Muscle layer of duodenum (tissue), 2 donors: ENCODE measurements at regions not wholly inside any gene's neighbourhood (a gene's known extent, or its start where the extent isn't known, plus 50 kb on each side); places are given as distances from the start of the nearest gene placed in this dataset.

Source experiments
- H3K27ac ChIP-seq: one replicate; pipeline ENCODE4 v1.7.0; 2013; ENCODE audit warnings: mild to moderate bottlenecking, low read length
- H3K27me3 ChIP-seq: one replicate; pipeline ENCODE4 v1.7.0; 2013; ENCODE audit warnings: low read depth, mild to moderate bottlenecking, control low read depth, low read length
- H3K36me3 ChIP-seq, 2 donors: one replicate each; pipeline ENCODE4 v1.7.0; 2013; ENCODE audit warnings: low read length in 2 of 2, control low read depth in 1 of 2, mild to moderate bottlenecking in 1 of 2; ENCODE audit not compliant: insufficient read depth in 2 of 2, control insufficient read depth in 1 of 2
- H3K4me1 ChIP-seq, 2 donors: one replicate each; pipeline ENCODE4 v1.7.0; 2013; ENCODE audit warnings: low read length in 2 of 2, mild to moderate bottlenecking in 2 of 2, control low read depth in 1 of 2, moderate library complexity in 1 of 2; ENCODE audit not compliant: insufficient read depth in 2 of 2, control insufficient read depth in 1 of 2
- H3K4me3 ChIP-seq, 2 donors: one replicate each; pipeline ENCODE4 v1.7.0; 2013; ENCODE audit warnings: low read length in 2 of 2, low read depth in 1 of 2, mild to moderate bottlenecking in 1 of 2
- H3K9me3 ChIP-seq, 2 donors: one replicate each; pipeline ENCODE4 v1.7.0; 2013; ENCODE audit warnings: low read length in 2 of 2, control low read depth in 1 of 2, mild to moderate bottlenecking in 1 of 2; ENCODE audit not compliant: control insufficient read depth in 1 of 2
- donor health status: healthy.

DNA sequence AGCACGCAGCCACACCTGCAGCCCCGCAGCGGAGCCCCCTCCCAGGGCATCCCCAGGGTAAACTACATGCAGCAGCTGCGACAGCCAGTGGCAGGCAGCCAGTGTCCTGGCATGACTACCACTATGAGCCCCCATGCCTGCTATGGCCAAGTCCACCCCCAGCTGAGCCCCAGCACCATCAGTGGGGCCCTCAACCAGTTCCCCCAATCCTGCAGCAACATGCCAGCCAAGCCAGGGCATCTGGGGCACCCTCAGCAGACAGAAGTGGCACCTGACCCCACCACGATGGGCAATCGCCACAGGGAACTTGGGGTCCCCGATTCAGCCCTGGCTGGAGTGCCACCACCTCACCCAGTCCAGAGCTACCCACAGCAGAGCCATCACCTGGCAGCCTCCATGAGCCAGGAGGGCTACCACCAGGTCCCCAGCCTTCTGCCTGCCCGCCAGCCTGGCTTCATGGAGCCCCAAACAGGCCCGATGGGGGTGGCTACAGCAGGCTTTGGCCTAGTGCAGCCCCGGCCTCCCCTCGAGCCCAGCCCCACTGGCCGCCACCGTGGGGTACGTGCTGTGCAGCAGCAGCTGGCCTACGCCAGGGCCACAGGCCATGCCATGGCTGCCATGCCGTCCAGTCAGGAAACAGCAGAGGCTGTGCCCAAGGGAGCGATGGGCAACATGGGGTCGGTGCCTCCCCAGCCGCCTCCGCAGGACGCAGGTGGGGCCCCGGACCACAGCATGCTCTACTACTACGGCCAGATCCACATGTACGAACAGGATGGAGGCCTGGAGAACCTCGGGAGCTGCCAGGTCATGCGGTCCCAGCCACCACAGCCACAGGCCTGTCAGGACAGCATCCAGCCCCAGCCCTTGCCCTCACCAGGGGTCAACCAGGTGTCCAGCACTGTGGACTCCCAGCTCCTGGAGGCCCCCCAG, 254.1 kb downstream of the GLI2 start:
- no peak overlapping the region for H3K27ac ChIP-seq
- peaks cover 5 to 48% of the 10 kb centered on the region in 2 donors for H3K36me3 ChIP-seq
- no peak overlapping the region for H3K4me3 ChIP-seq
- no peaks in the 10 kb centered on the region for H3K9me3 ChIP-seq
- H3K4me1 ChIP-seq: no peaks in the 10 kb centered on the region
- H3K27me3 ChIP-seq: no peaks in the 10 kb centered on the region

DNA sequence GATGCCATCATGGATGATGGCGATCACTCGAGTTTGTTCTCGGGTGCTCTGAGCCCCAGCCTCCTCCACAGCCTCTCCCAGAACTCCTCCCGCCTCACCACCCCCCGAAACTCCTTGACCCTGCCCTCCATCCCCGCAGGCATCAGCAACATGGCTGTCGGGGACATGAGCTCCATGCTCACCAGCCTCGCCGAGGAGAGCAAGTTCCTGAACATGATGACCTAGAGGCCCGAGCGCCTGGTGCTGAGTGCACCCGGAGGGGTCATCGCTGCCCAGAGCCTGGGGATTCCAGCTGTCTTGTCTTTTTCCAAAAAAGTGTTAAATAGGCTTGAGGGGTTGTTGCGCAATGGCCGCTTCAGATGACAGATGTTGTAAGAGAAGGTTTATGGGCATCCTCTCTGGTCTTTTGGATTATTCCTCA, 254.8 kb downstream of the GLI2 start:
- no peaks in the 10 kb centered on the region for H3K27me3 ChIP-seq
- no peaks in the 10 kb centered on the region for H3K9me3 ChIP-seq
- H3K4me3 ChIP-seq: no peak overlapping the region
- H3K27ac ChIP-seq: no peak overlapping the region
- no peaks in the 10 kb centered on the region for H3K4me1 ChIP-seq
- peaks cover 5 to 41% of the 10 kb centered on the region in 2 donors for H3K36me3 ChIP-seq

DNA sequence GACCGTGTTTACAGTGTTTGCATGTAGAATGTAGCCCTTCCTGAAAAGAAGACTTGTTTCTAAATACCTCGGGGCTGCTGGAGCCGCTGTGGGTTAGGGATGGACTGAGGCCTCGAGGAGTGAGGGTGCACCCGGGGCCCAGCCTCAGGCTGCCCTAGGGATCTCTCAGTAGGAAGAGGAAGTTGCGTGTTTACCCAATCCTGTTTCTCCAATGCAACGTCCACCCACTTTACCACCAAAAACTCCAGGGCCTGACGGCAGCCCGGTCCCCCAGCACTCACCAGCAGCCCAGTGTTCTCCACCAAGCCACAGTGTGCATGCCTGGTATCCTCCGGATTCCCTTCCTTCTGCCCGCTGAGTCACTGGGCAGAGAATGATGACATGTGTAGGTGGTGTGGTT, 255.8 kb downstream of the GLI2 start:
- H3K9me3 ChIP-seq: no peaks in the 10 kb centered on the region
- H3K27ac ChIP-seq: no peak overlapping the region
- H3K36me3 ChIP-seq: peaks cover 5 to 33% of the 10 kb centered on the region in 2 donors
- no peaks in the 10 kb centered on the region for H3K4me1 ChIP-seq
- no peak overlapping the region for H3K4me3 ChIP-seq
- no peaks in the 10 kb centered on the region for H3K27me3 ChIP-seq

DNA sequence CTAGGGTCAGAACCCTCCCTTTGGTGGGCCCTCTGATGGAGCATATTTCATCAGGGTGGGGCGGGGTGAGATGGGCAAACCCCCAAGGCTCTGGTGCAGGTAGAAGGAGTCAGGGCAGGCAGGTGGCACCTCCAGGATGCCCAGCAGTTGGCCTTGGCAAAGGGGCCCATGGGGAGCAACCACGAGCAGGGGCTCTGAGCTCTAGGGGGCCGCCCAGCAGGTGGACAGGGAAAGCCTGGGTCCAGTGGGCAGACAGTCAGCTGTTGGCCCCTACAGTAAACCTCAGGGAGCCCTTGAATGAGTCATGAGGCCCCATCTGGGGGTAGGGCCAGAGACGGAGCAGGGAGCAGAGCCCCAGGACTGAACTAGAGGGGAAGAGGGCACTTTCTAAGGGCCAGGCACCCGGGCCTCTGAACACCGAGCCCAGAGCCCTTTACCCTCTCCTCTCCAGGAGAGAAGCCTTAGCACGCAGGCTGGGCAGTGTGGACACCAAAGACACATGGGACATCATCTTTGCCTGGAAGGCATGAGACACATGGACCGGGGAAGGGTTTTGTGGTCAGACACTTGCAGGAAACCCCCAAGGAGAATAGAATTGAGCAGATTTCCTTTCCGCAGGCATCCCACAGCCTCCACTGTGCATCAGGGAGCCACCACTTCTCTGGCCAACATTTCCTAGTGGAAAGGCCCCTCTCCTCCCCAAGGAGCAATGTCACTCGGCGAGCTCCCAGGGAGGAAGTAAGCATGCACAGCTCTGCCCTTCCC, 257.3 kb downstream of the GLI2 start:
- H3K27me3 ChIP-seq: no peaks in the 10 kb centered on the region

DNA sequence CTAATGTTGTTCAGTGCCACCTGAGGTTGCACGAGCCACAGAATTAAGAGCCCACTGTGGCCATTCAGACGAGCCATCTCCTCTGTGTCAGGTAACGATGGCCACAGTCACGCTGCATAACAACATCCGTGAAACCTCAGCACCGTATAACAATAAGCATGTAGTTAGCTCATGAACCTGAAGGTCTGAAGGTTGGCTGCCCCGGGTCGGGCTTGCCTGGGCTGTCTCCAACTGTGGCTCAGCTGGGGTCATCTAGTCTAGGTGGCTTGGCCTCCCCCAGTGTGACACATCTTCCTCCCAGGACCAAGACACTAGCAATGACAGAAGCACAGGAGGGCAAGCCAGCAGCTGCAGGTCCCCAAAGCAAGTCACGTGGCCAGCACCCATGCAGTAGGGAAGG, 258.0 kb downstream of the GLI2 start:
- Histone ChIP-seq H3K4me3 (no peak overlapping the region), H3K27me3 (no peaks in the 10 kb centered on the region), H3K27ac (no peak overlapping the region), H3K9me3 (no peaks in the 10 kb centered on the region), H3K36me3 (peaks cover 0 to 13% of the 10 kb centered on the region in 2 donors), H3K4me1 (no peaks in the 10 kb centered on the region)

More for the DNA sequence above, 257.3 kb downstream of the GLI2 start:
- H3K4me1 ChIP-seq: no peaks in the 10 kb centered on the region
- H3K4me3 ChIP-seq: no peak overlapping the region
- H3K36me3 ChIP-seq: peaks cover 0 to 17% of the 10 kb centered on the region in 2 donors
- H3K9me3 ChIP-seq: no peaks in the 10 kb centered on the region
- no peak overlapping the region for H3K27ac ChIP-seq

DNA sequence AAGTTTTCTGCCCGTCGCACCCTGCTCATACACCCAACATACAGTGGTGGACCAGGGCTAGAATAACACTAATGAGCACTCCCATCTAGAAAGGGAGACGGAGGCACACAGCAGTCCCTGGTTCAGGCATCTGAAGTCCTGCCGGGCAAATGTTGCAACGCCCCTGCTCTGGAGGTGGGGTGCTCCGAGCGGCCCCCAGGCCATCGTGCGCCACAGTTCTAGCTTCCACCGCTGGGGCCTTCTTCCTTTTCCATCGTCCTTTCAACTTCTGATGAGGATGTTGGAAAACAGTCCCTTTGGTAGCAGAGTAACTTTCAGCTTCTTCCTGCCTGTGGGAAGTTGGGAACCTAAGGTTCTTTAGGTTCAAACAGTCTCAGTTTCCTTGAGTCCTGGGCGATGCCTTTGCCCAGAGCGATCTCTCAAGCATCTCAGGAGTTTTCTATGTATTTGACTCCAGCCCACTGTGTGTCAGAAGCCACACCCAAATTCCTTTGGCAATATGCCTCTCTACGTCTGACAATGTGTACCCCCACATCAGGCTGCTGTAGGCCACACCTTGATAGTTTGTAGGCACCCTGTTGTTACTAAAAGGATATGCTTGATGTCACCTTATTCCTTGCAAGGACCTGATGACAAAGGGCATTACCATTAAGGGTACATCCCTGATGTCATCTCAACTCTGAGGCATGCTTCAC, 258.8 kb downstream of the GLI2 start:
- Histone ChIP-seq H3K36me3 (peaks cover 0 to 6% of the 10 kb centered on the region in 2 donors), H3K27me3 (no peaks in the 10 kb centered on the region), H3K9me3 (no peaks in the 10 kb centered on the region), H3K4me3 (no peak overlapping the region), H3K4me1 (no peaks in the 10 kb centered on the region), H3K27ac (no peak overlapping the region)

DNA sequence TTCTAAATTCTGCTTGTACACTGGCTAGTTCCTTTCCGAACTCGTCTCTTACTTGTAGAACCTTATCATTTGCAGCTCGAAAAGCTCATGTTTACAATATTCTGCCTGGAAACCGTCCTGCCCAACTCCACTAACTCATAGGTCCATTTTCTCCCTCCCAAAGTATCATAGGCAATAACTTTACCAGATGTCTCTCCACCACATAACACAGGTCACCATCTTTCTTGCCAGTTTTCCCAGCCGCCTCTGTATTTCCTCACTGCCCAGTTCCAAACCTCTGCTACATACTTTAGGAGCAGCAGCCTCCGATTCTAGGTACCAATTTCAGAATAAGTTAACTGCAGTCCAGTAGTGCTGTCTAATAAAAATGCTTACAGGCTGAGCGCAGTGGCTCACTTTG, 259.5 kb downstream of the GLI2 start:
- H3K4me3 ChIP-seq: no peak overlapping the region
- H3K27ac ChIP-seq: no peak overlapping the region
- H3K4me1 ChIP-seq: no peaks in the 10 kb centered on the region
- peaks cover 0 to under 1% of the 10 kb centered on the region in 2 donors for H3K36me3 ChIP-seq
- no peaks in the 10 kb centered on the region for H3K9me3 ChIP-seq
- H3K27me3 ChIP-seq: no peaks in the 10 kb centered on the region

DNA sequence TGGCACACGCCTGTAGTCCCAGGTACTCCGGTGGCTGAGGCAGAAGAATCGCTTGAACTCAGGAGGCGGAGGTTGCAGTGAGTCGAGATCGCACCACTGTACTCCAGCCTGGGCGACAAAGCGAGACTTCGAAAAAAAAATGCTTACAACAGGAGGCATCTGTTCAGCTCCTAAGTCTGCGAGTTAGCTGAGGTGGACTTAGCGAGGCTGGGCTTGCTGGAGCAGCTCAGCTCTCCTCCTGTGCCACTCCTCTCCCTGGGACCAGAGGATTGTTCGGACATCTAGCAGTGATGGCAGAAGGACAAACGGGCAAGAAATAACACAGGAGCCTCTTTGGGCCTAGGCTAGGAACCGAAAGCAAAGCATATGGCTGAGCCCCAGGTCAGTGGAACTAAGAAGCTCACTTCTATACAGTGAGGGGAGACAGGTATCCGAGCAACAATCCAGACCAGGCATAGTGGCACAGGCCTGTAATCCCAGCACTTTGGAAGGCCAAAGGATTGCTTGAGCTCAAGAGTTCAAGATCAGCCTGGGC, 260.1 kb downstream of the GLI2 start:
- H3K4me3 ChIP-seq: no peak overlapping the region
- H3K27me3 ChIP-seq: no peaks in the 10 kb centered on the region
- H3K4me1 ChIP-seq: no peaks in the 10 kb centered on the region
- H3K9me3 ChIP-seq: no peaks in the 10 kb centered on the region
- no peak overlapping the region for H3K27ac ChIP-seq
- H3K36me3 ChIP-seq: no peaks in the 10 kb centered on the region

DNA sequence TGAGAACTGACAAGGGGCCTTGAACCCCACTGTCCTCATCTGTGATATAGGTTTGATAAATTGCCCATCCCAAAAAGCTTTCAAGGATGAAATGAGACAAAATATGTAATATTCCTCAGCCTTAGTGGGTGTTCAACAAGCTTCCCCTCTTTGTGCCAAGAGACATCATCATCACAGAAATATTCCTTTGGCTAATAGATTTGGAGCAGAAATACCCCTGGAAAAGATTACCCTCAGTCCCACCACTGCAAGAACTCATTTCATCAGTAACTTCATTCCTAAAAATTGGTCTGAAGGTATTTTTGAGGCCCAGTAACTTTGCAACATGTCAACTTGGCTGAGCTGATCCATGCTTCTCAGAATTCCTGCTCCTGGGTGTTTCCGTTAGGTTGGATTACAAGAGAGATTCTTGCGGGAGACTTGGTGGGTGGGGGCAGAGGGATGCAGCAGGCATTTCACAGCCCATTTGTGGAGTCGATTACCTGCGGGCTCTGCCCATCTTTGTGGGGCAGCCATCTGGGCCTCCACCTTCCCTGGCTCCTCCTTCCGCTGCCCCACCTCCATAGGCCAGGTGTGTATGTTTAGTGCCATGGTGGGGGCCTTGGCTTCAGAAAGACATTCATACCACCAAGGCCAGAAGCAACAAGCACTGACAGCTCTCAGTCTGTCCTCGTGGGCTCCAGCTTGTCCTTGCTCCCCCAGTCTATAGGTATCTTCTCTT, 263.9 kb downstream of the GLI2 start:
- Histone ChIP-seq H3K9me3 (no peaks in the 10 kb centered on the region), H3K4me3 (no peak overlapping the region), H3K27me3 (no peaks in the 10 kb centered on the region), H3K4me1 (no peaks in the 10 kb centered on the region), H3K36me3 (no peaks in the 10 kb centered on the region), H3K27ac (no peak overlapping the region)

DNA sequence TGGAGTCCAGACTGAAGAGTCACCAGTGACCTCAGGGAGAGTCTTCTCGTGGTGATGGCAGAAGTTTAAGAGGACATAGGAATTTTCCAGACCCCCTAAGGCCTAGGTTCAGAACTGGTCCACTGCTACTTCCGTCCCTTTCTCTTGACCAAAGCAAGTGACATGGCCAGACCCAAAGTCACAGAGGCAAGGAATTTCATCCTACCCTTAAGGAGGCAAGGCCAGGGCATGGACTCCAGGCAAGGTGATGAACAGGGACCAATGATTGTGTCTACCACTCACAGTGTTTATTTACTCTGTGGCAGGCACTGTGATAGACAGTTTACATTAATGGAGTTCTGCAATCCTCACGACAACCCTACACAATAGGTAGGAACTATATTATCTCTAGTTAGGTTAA, 265.1 kb downstream of the GLI2 start:
- H3K4me1 ChIP-seq: no peaks in the 10 kb centered on the region
- H3K9me3 ChIP-seq: no peaks in the 10 kb centered on the region
- no peak overlapping the region for H3K27ac ChIP-seq
- no peak overlapping the region for H3K4me3 ChIP-seq
- H3K36me3 ChIP-seq: no peaks in the 10 kb centered on the region
- H3K27me3 ChIP-seq: no peaks in the 10 kb centered on the region
